Hepatocyte (in vitro differentiated cells): ENCODE measurements at regions not wholly inside any gene's neighbourhood (a gene's known extent, or its start where the extent isn't known, plus 50 kb on each side); places are given as distances from the start of the nearest gene placed in this dataset.

ENCODE experiments used
- DNase-seq: peaks from one replicate; pipeline ENCODE4 v3.0.0-alpha.2; 2016; ENCODE audit warnings: low spot score
- H2AFZ ChIP-seq: fragments of 200-600 bp; sonication (generic); 2 replicates; pipeline ENCODE4 v1.6.0; 2016; ENCODE audit warnings: antibody characterized with exemption, mild to moderate bottlenecking
- H3K27ac ChIP-seq: fragments of 200-600 bp; sonication (generic); 2 replicates; pipeline ENCODE4 v1.5.1; 2016; ENCODE audit warnings: mild to moderate bottlenecking
- H3K27me3 ChIP-seq: fragments of 200-600 bp; sonication (generic); 2 replicates; pipeline ENCODE4 v1.6.1; 2016
- H3K36me3 ChIP-seq: fragments of 200-600 bp; sonication (generic); replicated peaks from 2 replicates; pipeline ENCODE4 v1.5.1; 2016; ENCODE audit warnings: low read depth; ENCODE audit not compliant: insufficient read depth
- H3K4me1 ChIP-seq: fragments of 200-600 bp; sonication (generic); 2 replicates; pipeline ENCODE4 v1.5.1; 2016; ENCODE audit warnings: mild to moderate bottlenecking, moderate library complexity; ENCODE audit not compliant: insufficient read depth
- H3K4me2 ChIP-seq: fragments of 200-600 bp; sonication (generic); 2 replicates; pipeline ENCODE4 v1.6.0; 2016
- H3K4me3 ChIP-seq: fragments of 200-600 bp; sonication (generic); 2 replicates; pipeline ENCODE4 v1.5.1; 2016; ENCODE audit warnings: mild to moderate bottlenecking
- H3K79me2 ChIP-seq: fragments of 200-600 bp; sonication (generic); 2 replicates; pipeline ENCODE4 v1.6.0; 2017; ENCODE audit warnings: mild to moderate bottlenecking
- H3K9me2 ChIP-seq: fragments of 200-600 bp; sonication (generic); replicated peaks from 2 replicates; pipeline ENCODE4 v1.6.0; 2017; ENCODE audit warnings: mild to moderate bottlenecking; ENCODE audit not compliant: insufficient read depth
- H3K9me3 ChIP-seq: fragments of 200-600 bp; sonication (generic); 2 replicates; pipeline ENCODE4 v1.5.1; 2016; ENCODE audit warnings: low read depth, mild to moderate bottlenecking
- H4K20me1 ChIP-seq: fragments of 200-600 bp; sonication (generic); 2 replicates; pipeline ENCODE4 v1.6.0; 2016; ENCODE audit warnings: mild to moderate bottlenecking; ENCODE audit not compliant: insufficient read depth, poor library complexity, severe bottlenecking
- EZH2 ChIP-seq: fragments of 200-600 bp; sonication (generic); IDR thresholded peaks from 2 replicates; pipeline ENCODE4 v1.6.1; 2016; ENCODE audit warnings: antibody characterized with exemption, mild to moderate bottlenecking, borderline replicate concordance
- EZH2phosphoT487 ChIP-seq: fragments of 200-600 bp; sonication (generic); IDR thresholded peaks from one replicate; pipeline ENCODE4 v1.6.1; 2018; ENCODE audit warnings: antibody characterized with exemption, mild to moderate bottlenecking, low read depth, moderate library complexity; ENCODE audit not compliant: unreplicated experiment, severe bottlenecking
- WGBS: methylation state at CpG from one replicate; pipeline ENCODE4 v1.1.6; 2016; ENCODE audit warnings: low lambda C conversion rate; ENCODE audit errors: missing lambda C conversion rate; 5-methylcytosine and 5-hydroxymethylcytosine counted together
- TF ChIP-seq, protein P1 (sequence below): fragments of 200-600 bp; sonication (generic); IDR thresholded peaks from 2 replicates; pipeline ENCODE4 v1.5.1; 2016; ENCODE audit warnings: antibody characterized with exemption, mild to moderate bottlenecking; ENCODE audit not compliant: poor library complexity

GRCh38 chr15:95113041-95113440, 881.7 kb downstream of the MCTP2 start:
- Histone ChIP-seq H3K27me3 (no peaks in the 10 kb centered on the region), H3K4me2 (no peak overlapping the region), H3K27ac (no peak overlapping the region), H3K4me3 (no peak overlapping the region), H3K9me2 (no peaks in the 10 kb centered on the region), H4K20me1 (no peaks in the 10 kb centered on the region), H3K9me3 (no peaks in the 10 kb centered on the region), H2AFZ (no peak overlapping the region), H3K79me2 (no peaks in the 10 kb centered on the region), H3K36me3 (no peaks in the 10 kb centered on the region), H3K4me1 (no peaks in the 10 kb centered on the region)
- 95% methylated on average over 1 of the region's 1 CpG for WGBS
- DNase-seq: no peak
- TF ChIP-seq EZH2 (no peak), EZH2phosphoT487 (no peak)
- TF ChIP-seq, protein P1, sequence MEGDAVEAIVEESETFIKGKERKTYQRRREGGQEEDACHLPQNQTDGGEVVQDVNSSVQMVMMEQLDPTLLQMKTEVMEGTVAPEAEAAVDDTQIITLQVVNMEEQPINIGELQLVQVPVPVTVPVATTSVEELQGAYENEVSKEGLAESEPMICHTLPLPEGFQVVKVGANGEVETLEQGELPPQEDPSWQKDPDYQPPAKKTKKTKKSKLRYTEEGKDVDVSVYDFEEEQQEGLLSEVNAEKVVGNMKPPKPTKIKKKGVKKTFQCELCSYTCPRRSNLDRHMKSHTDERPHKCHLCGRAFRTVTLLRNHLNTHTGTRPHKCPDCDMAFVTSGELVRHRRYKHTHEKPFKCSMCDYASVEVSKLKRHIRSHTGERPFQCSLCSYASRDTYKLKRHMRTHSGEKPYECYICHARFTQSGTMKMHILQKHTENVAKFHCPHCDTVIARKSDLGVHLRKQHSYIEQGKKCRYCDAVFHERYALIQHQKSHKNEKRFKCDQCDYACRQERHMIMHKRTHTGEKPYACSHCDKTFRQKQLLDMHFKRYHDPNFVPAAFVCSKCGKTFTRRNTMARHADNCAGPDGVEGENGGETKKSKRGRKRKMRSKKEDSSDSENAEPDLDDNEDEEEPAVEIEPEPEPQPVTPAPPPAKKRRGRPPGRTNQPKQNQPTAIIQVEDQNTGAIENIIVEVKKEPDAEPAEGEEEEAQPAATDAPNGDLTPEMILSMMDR: no peak

DNA sequence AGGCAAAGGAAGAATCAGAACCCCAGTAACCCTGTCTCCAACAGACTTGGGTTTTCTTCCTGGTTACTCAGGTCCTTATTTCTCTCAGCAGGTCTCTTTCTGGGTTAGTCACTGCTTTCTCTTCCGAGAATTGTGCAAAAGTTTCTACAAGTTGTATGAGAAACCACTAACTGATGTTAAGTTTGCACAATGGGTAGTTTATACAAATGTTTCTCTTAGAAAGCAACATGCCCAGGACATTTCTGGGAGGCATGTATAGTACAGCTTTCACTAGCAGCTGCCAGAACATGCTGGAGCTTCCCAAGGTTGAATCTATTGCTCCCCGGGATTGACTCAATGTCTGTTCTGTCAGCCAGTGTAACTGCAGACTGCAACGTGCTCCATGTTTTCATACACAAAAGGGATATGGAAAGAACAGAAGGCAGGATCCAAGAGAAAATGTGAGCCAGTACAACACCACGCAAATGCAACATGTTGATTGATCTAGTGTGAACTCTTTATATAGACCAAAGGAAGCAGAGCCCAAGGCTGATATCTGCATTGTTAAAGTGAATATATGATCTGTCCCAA, 887.8 kb downstream of the MCTP2 start:
- Histone ChIP-seq H3K79me2 (no peaks in the 10 kb centered on the region), H3K4me2 (no peak overlapping the region), H3K9me2 (no peaks in the 10 kb centered on the region), H2AFZ (no peak overlapping the region), H3K27ac (no peak overlapping the region), H4K20me1 (no peaks in the 10 kb centered on the region), H3K4me3 (no peak overlapping the region), H3K36me3 (no peaks in the 10 kb centered on the region), H3K4me1 (no peaks in the 10 kb centered on the region), H3K27me3 (no peaks in the 10 kb centered on the region), H3K9me3 (no peaks in the 10 kb centered on the region)
- 94% methylated on average over 4 of the region's 4 CpGs for WGBS
- DNase-seq: no peak
- TF ChIP-seq EZH2 (no peak), EZH2phosphoT487 (no peak)
- TF ChIP-seq, protein P1: no peak

- H3K27me3 ChIP-seq: no peaks in the 10 kb centered on the region
- H3K79me2 ChIP-seq: no peaks in the 10 kb centered on the region
- H3K4me3 ChIP-seq: no peak overlapping the region
- TF ChIP-seq EZH2phosphoT487: no peak
- no peak for TF ChIP-seq EZH2
- TF ChIP-seq, protein P1: no peak
- H4K20me1 ChIP-seq: no peaks in the 10 kb centered on the region
- H3K9me3 ChIP-seq: no peaks in the 10 kb centered on the region
- H3K4me1 ChIP-seq: no peaks in the 10 kb centered on the region
- no peak overlapping the region for H2AFZ ChIP-seq
- H3K36me3 ChIP-seq: no peaks in the 10 kb centered on the region
- 65% methylated on average over 3 of the region's 3 CpGs for WGBS
- DNase-seq: no peak
- H3K4me2 ChIP-seq: no peak overlapping the region
- H3K27ac ChIP-seq: no peak overlapping the region
- H3K9me2 ChIP-seq: no peaks in the 10 kb centered on the region
Observed at GRCh38 chr15:95120595-95120994, 889.2 kb downstream of the MCTP2 start.

DNA sequence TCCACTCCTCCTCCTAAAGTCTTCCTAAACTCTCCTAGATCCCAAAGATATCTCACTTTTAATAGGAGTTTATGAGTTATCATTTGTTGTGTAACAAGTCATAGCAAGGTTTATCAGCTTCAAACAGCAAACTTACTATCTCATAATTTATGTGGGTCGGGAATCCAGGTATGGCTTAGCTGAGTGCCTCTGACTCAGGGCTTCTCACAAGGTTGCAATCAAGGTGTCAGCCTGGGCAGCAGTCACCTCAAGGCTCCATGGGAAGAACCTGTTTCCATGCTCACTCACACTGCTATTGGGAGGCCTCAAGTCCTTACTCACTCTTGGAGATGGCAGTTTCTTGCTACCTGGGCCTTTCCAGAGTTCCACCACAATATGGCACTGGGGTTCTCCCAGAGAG, 889.8 kb downstream of the MCTP2 start:
- Histone ChIP-seq H3K27me3 (no peaks in the 10 kb centered on the region), H3K79me2 (no peaks in the 10 kb centered on the region), H4K20me1 (no peaks in the 10 kb centered on the region), H3K36me3 (no peaks in the 10 kb centered on the region), H3K4me1 (no peaks in the 10 kb centered on the region), H3K27ac (no peak overlapping the region), H3K9me3 (no peaks in the 10 kb centered on the region), H3K9me2 (no peaks in the 10 kb centered on the region), H2AFZ (no peak overlapping the region), H3K4me3 (no peak overlapping the region), H3K4me2 (no peak overlapping the region)
- WGBS: 71% methylated on average over 1 of the region's 1 CpG
- DNase-seq: no peak
- TF ChIP-seq, protein P1: no peak
- TF ChIP-seq EZH2phosphoT487 (no peak), EZH2 (no peak)
